ENCODE measurements at regions not wholly inside any gene's neighbourhood (a gene's known extent, or its start where the extent isn't known, plus 50 kb on each side); places are given as distances from the start of the nearest gene placed in this dataset.
"Not testable (repeated sequence)": the region's sequence is repeated elsewhere in the genome, so short reads cannot be mapped to it uniquely, and the experiment has no call there.

DNA sequence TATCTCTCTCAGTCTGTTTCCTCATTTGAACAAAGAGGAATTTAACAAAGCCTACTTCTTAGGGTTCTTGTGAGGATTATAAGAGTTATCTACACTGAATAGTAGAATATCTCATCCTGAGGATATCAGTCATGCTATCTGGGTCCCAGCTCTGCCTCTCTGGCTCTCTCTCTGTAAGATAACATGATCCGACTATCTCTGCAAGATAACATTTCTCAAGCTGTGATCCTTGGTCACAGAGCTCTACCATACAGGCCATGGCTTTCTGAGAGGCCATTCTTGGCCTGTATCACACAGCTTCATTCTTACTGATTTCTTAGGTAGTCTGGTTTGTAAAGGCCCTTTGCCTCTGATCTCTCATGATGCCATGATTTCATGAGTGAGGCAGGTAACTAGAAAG lies 71.0 kb upstream of the TRABD2B start:
- no peak for ATAC-seq
- intact Hi-C loops (cut with DNase I), result no loop called here

GRCh38 chr1:48066936-48067335 lies 69.8 kb upstream of the TRABD2B start:
- Histone ChIP-seq H3K4me3 (no peak overlapping the region), H3K27ac (no peak overlapping the region), H3K36me3 (no peaks in the 10 kb centered on the region), H3K4me1 (peaks cover 2% of the 10 kb centered on the region), H3K27me3 (ENCODE audit: low read depth) (no peaks in the 10 kb centered on the region), H3K9me3 (no peaks in the 10 kb centered on the region)
- intact Hi-C loops (cut with DNase I), result no loop called here
- ATAC-seq, result no peak
- TF ChIP-seq, protein P1, sequence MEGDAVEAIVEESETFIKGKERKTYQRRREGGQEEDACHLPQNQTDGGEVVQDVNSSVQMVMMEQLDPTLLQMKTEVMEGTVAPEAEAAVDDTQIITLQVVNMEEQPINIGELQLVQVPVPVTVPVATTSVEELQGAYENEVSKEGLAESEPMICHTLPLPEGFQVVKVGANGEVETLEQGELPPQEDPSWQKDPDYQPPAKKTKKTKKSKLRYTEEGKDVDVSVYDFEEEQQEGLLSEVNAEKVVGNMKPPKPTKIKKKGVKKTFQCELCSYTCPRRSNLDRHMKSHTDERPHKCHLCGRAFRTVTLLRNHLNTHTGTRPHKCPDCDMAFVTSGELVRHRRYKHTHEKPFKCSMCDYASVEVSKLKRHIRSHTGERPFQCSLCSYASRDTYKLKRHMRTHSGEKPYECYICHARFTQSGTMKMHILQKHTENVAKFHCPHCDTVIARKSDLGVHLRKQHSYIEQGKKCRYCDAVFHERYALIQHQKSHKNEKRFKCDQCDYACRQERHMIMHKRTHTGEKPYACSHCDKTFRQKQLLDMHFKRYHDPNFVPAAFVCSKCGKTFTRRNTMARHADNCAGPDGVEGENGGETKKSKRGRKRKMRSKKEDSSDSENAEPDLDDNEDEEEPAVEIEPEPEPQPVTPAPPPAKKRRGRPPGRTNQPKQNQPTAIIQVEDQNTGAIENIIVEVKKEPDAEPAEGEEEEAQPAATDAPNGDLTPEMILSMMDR (IDR thresholded peaks at IDR 0.05), result no peak
- no peak for DNase-seq

More for the DNA sequence above, 71.0 kb upstream of the TRABD2B start:
- no peak for DNase-seq
- no peaks in the 10 kb centered on the region for H3K36me3 ChIP-seq
- no peaks in the 10 kb centered on the region for H3K4me1 ChIP-seq
- no peaks in the 10 kb centered on the region for H3K27me3 ChIP-seq (ENCODE audit: low read depth)
- no peak overlapping the region for H3K27ac ChIP-seq
- no peaks in the 10 kb centered on the region for H3K9me3 ChIP-seq
- no peak overlapping the region for H3K4me3 ChIP-seq
- TF ChIP-seq, protein P1 (IDR thresholded peaks at IDR 0.05), result no peak

DNA sequence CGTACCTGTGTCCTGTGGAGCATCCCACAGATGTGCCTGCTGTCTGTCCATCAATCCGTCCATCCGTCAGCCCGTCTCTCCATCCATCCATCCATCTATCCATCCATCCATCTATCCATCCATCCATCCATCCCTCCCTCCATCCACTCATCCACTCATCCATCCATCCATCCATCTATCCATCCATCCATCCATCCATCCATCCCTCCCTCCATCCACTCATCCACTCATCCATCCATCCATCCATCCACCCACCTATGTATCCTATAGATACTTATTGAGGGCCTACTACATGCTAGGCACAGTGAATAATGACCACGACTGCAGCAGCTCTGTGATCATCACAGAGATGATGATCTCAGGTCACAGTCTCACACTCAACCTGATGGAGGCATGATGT lies 67.5 kb upstream of the TRABD2B start:
- H3K27ac ChIP-seq; H3K4me3 ChIP-seq; H3K36me3 ChIP-seq; ATAC-seq; DNase-seq; H3K9me3 ChIP-seq; H3K4me1 ChIP-seq; intact Hi-C loops (cut with DNase I); H3K27me3 ChIP-seq (ENCODE audit: low read depth): not testable (repeated sequence)

DNA sequence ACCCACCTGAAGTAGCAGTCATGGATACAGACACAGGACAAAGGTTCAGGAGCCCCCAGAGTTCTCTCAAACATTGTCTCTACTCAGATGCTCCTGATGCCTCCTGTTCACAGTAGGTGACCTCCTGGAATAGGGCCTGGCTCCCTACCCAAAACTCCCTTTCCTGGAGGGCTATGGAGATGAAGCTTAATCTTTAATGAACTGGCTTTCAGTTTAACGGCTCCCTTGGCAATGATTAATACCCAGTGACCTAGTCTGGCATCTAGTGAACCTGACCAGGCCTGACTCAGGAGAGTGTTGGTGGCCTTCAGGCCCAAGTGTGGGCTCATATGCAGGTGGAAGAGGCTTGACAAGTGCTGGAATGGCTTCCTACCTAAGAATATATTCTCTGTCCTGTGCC lies 65.2 kb upstream of the TRABD2B start:
- no peak overlapping the region for H3K4me3 ChIP-seq
- TF ChIP-seq, protein P1 (IDR thresholded peaks at IDR 0.05), result no peak

GRCh38 chr1:48061162-48062136 lies 64.3 kb upstream of the TRABD2B start:
- H3K27me3 ChIP-seq (ENCODE audit: low read depth), result no peaks in the 10 kb centered on the region
- DNase-seq (no peak), ATAC-seq (peak; percentile 55 to 66)
- no peaks in the 10 kb centered on the region for H3K9me3 ChIP-seq
- peaks cover 9% of the 10 kb centered on the region for H3K4me1 ChIP-seq
- intact Hi-C loops (cut with DNase I), result no loop called here
- no peaks in the 10 kb centered on the region for H3K36me3 ChIP-seq
- TF ChIP-seq, protein P1 (IDR thresholded peaks at IDR 0.05), result peak; percentile 59
- no peak overlapping the region for H3K4me3 ChIP-seq
- H3K27ac ChIP-seq, result no peak overlapping the region

More for the DNA sequence above, 65.2 kb upstream of the TRABD2B start:
- Histone ChIP-seq H3K36me3 (no peaks in the 10 kb centered on the region), H3K27ac (no peak overlapping the region), H3K4me1 (peaks cover 9% of the 10 kb centered on the region), H3K9me3 (no peaks in the 10 kb centered on the region), H3K27me3 (ENCODE audit: low read depth) (no peaks in the 10 kb centered on the region)
- intact Hi-C loops (cut with DNase I), result no loop called here
- no peak for ATAC-seq
- DNase-seq, result no peak

GRCh38 chr1:48059289-48059688 lies 62.1 kb upstream of the TRABD2B start:
- DNase-seq (no peak), ATAC-seq (no peak)
- H3K9me3 ChIP-seq, result no peaks in the 10 kb centered on the region
- H3K36me3 ChIP-seq, result no peaks in the 10 kb centered on the region
- no peak overlapping the region for H3K27ac ChIP-seq
- H3K4me3 ChIP-seq, result no peak overlapping the region
- peaks cover 9% of the 10 kb centered on the region for H3K4me1 ChIP-seq
- no peaks in the 10 kb centered on the region for H3K27me3 ChIP-seq (ENCODE audit: low read depth)
- intact Hi-C loops (cut with DNase I), result no loop called here
- TF ChIP-seq, protein P1 (IDR thresholded peaks at IDR 0.05), result no peak
